ENCODE measurements at regions not wholly inside any gene's neighbourhood (a gene's known extent, or its start where the extent isn't known, plus 50 kb on each side); places are given as distances from the start of the nearest gene placed in this dataset.
"Not testable (repeated sequence)": the region's sequence is repeated elsewhere in the genome, so short reads cannot be mapped to it uniquely, and the experiment has no call there.

GRCh38 chr10:91745090-91745831 is 53.0 kb upstream of the TNKS2 start:
- DNase-seq (ENCODE audit: low read depth) = peak; percentile 13
- TF ChIP-seq CTCF (conservative IDR thresholded peaks at IDR 0.05; ENCODE audit: low read depth, low read length) = peak; percentile 81
- peak overlapping the region; percentile 42 for H3K4me3 ChIP-seq (ENCODE audit: low read depth, low read length)

GRCh38 chr10:91743465-91743864 is 54.8 kb upstream of the TNKS2 start:
- no peak for TF ChIP-seq CTCF (conservative IDR thresholded peaks at IDR 0.05; ENCODE audit: low read depth, low read length)
- DNase-seq (ENCODE audit: low read depth) = no peak
- no peak overlapping the region for H3K4me3 ChIP-seq (ENCODE audit: low read depth, low read length)

- DNase-seq (ENCODE audit: low read depth) = peak; percentile 23
- TF ChIP-seq CTCF (conservative IDR thresholded peaks at IDR 0.05; ENCODE audit: low read depth, low read length) = no peak
- H3K4me3 ChIP-seq (ENCODE audit: low read depth, low read length) = no peak overlapping the region
Observed at GRCh38 chr10:91742229-91742628, 56.0 kb upstream of the TNKS2 start.

- H3K4me3 ChIP-seq (ENCODE audit: low read depth, low read length) = no peak overlapping the region
- no peak for TF ChIP-seq CTCF (conservative IDR thresholded peaks at IDR 0.05; ENCODE audit: low read depth, low read length)
- no peak for DNase-seq (ENCODE audit: low read depth)
Observed at GRCh38 chr10:91741356-91741755, 56.9 kb upstream of the TNKS2 start.

DNA sequence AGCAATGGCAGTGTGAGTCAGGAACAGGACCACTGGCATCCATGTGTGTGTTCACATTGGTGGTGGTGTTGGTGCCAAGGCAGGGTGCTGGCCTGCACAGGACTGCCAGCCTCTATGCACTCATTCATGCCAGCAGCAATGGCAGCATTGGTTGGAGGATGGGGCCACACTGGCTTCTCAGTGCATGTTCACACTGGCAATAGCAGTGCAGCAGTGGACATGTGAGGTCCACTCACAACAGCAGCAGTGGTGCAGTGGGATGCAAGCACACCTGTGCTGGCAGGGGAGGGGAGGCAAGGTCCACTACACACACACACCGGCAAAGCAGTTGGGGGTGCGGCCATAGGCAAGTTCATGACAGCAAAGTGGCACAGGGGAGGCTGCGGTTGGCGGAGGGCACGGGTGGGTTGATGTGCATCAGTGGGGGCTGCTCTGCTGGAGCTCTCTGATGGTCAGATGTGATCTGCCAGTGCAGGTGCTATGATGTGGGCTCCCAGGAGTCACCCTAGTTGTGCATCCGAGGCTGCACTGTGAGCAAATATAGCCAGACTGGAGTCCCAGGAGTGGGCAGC is 57.8 kb upstream of the TNKS2 start:
- TF ChIP-seq CTCF (conservative IDR thresholded peaks at IDR 0.05; ENCODE audit: low read depth, low read length) = no peak
- no peak overlapping the region for H3K4me3 ChIP-seq (ENCODE audit: low read depth, low read length)
- DNase-seq (ENCODE audit: low read depth) = no peak

- not testable (repeated sequence) for DNase-seq (ENCODE audit: low read depth)
Observed at GRCh38 chr10:91732265-91732664, 66.0 kb upstream of the TNKS2 start.

GRCh38 chr10:91729339-91729738 is 68.9 kb upstream of the TNKS2 start:
- H3K4me3 ChIP-seq (ENCODE audit: low read depth, low read length); DNase-seq (ENCODE audit: low read depth): not testable (repeated sequence)

More at GRCh38 chr10:91732265-91732664, 66.0 kb upstream of the TNKS2 start:
- not testable (repeated sequence) for H3K4me3 ChIP-seq (ENCODE audit: low read depth, low read length)

DNA sequence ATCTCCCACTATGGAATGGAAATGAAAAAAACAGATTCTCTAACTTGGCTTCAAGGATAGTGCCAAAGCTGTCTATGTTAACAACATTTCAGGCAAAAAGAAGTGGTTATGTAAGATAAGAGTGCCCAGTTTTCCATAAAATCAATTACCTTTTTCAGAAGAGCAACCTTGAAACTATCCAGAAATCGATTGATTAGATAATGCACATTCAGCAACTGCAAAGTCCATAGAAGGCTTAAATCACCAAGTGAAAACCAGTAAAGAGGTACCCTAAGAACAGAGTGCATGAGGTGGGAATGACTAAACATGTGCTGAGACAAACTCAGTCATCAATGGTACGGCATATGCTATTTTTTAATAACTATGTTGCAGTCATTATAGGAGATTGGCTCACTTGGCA is 71.9 kb upstream of the TNKS2 start:
- DNase-seq (ENCODE audit: low read depth) = no peak
- no peak overlapping the region for H3K4me3 ChIP-seq (ENCODE audit: low read depth, low read length)
- no peak for TF ChIP-seq CTCF (conservative IDR thresholded peaks at IDR 0.05; ENCODE audit: low read depth, low read length)
